Caki2 (cell line): ENCODE measurements at regions not wholly inside any gene's neighbourhood (a gene's known extent, or its start where the extent isn't known, plus 50 kb on each side); places are given as distances from the start of the nearest gene placed in this dataset.

Source experiments
- DNase-seq: peaks from one replicate; pipeline ENCODE4 v3.0.0-alpha.2; 2015; ENCODE audit warnings: low read depth
- in situ Hi-C: cut with HindIII; loops from 2 replicates; pipeline ENCODE4 v1.10.0; 2016; ENCODE audit warnings: low sequenced_read_pairs, low pct_unique_long_range_greater_than_20kb, mixed read lengths

DNA sequence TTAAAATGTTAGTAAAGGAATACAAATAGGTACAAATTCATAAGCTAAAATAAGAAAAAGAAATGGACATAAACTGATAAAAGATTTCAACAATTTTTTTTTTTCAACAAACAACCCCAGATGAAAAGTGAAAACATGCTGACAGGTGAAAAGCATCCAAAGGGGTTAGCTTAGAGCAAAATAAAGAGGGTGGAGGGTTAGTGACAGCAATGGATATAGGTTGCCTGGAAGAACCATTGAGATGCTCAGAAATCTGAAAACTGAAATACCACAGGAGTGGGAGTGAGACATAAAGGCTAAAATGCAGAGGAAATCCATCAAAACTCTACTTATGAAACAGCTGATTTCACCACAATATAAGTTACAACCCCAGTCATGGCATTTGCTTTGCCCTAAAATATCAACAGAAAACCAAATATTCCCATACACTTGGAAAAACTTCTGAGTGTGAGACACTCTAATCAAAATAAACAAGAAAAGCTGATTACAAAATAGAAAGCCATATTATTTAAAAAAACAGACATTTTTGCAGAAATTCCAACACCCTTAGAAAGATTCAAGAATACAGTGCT is 136.3 kb upstream of the PLEKHG7 start:
- no peak for DNase-seq
- in situ Hi-C loops = no loop called here

- in situ Hi-C loops = no loop called here
- no peak for DNase-seq
These were observed 139.0 kb upstream of the PLEKHG7 start for GRCh38 chr12:92563819-92564218.

DNA sequence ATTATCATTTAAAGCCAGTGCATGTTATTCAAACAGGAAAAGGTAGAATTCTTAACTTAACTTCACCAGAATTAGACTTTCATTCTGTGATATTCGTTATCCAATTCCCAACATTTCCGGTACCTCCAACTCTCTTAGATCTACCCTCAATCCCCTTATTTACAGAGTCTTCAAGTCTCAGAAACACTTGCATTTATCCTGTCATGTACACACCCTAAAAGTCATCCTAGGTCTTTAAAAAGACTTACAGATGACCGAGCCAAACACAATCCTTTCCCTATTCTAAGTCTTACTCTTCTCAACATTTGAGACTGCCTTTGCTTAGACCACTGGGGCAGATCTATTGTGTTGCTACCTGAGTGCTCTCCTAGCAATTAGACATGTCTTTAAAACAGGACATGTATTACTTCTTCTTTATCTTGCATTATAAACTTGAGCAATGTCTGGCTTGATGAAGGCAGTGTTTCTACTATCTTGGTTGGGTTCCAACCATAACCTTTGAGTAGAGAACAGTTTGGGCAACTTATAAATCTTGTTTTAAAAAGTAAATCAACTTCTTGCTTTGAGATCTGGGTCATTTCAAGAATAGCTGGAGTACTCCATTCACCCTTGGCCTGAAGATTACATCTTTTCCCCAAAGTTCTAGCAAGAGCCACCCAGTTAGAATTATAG is 140.6 kb upstream of the PLEKHG7 start:
- in situ Hi-C loops = no loop called here
- no peak for DNase-seq

GRCh38 chr12:92561543-92561899 is 141.3 kb upstream of the PLEKHG7 start:
- peak; percentile 30 for DNase-seq
- in situ Hi-C loops = no loop called here

DNA sequence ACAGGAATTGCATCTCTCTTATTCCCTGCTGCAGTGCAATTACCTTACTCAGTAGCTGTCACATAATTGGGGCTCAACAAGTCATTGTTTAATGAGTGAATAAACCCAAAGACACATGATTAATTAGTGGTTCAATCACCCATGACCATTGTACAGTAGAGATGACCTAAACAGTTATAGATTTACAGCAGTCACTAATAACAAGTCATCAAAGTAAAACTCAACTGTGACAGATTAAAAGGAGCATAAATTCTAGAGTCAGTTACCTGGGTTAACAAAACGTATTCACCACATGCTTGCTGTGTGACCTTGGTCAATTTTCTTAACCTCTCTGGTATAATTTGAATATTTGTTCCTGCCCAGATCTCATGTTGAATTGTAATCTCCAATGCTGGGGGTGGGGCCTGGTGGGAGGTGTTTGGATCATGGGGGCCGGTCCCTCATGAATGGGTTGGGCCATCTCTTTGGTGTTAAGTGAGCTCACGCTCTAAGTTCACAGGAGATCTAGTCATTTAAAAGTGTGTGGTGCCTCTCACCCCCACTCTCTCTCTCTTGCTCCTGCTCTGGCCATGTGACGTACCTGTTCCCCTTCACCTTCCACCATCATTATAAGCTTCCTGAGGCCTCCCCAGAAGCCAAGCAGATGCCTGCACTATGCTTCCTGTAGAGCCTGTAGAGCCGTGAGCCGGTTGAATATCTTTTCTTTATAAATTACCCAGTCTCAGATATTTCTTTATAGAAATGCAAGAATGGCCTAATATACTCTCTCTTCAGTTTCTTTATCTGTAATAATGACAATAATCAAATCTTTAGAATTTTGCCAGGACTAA is 141.9 kb upstream of the PLEKHG7 start:
- in situ Hi-C loops = no loop called here
- DNase-seq = peak; percentile 89

DNA sequence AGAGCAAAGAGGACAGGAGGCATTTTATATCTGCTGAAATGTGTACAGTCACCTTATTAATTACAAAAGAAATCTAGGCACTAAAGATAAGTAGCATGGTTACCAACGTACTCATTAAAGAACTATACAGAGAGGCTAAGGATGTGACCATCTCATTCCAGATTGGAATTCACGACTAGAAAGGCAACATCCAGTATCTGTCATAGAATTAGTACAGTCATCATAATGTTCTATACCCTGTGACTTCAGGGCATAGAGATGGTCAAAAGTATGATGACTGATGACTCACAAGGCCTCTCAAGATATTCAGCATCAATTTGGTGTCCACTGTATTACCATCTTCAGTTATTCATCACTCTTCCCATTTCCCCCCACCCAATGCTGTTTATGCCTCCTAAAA is 144.0 kb upstream of the PLEKHG7 start:
- DNase-seq = peak; percentile 54
- in situ Hi-C loops = no loop called here

DNA sequence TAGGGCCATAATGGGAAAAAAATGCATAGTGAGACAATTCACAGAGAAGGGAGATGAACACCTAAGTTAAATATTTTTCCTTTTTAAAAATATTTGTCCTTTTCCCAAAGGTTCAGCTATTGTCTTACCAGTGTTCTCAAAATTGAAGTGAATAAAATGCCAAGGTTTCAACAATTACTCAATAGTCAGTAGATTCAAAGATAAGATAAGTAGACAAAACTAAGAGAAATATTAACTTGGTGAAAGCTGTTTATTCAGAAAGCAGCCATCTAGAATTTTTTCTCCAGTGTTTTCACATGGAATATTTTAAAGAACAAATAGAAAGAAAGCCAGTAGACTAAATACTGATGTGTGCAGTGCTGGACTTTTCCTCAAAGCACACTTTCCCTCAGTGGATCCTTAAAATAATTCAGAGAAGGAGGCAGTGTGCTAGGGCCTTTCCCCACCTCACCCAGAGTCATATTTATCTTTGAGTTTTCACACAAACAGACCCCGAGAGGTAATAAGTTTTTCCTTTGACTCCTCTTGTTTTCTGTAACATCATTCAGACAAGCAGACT is 144.5 kb upstream of the PLEKHG7 start:
- peak; percentile 58 for DNase-seq
- in situ Hi-C loops = no loop called here

DNA sequence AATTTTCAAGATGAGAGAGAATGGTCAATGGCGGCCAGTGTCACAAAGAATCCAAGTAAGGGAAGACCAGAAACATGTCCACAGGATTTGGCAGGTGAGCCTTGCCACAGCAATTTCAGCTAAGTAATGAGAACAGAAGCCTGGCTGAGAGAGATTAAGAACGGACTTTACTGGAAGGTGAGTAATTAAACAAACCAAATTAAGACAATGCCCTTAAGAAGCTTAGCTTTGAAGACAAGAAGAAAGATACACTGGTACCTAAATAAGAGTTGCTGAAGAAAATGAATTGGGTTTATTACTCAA is 145.4 kb upstream of the PLEKHG7 start:
- in situ Hi-C loops = no loop called here

DNA sequence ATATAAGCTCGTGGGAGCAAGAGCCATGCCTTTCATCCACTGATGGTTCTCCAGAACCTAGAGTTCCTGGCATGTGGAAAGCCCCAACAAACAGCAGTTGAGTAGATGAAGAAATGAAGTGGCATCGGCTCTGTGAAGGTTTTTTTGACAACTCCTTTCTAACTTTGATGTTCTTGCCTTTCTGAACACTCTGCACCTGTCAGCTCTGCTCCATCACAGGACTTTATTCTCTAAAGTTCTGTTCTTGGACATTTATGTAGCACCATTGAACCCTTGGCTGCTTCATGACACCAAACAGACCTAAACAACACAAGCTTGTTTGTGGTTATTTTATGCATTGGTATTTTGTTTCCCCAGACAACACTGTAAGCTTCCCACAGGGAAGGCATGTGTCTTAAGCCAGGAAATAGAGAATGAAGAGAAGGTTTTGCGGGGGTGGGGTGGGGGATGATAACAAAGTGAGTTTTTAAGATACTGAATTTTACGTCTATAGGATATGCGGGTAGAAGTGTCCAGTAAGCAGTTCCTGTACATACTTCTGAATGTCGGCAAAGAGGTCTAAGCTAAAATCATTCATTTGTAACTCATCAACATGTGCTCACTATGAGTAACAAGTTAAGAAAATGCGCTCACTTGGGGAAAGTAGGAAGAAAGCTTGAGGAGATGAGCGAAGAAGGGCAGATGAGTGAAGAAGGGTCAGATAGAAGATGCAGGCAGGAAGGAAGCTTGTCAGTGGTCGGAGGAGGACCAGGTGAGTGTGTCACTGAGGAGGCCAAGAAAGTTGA is 146.0 kb upstream of the PLEKHG7 start:
- in situ Hi-C loops = no loop called here
- no peak for DNase-seq

More for the DNA sequence above, 145.4 kb upstream of the PLEKHG7 start:
- DNase-seq = no peak

GRCh38 chr12:92556141-92556540 is 146.6 kb upstream of the PLEKHG7 start:
- in situ Hi-C loops = no loop called here
- DNase-seq = no peak

DNA sequence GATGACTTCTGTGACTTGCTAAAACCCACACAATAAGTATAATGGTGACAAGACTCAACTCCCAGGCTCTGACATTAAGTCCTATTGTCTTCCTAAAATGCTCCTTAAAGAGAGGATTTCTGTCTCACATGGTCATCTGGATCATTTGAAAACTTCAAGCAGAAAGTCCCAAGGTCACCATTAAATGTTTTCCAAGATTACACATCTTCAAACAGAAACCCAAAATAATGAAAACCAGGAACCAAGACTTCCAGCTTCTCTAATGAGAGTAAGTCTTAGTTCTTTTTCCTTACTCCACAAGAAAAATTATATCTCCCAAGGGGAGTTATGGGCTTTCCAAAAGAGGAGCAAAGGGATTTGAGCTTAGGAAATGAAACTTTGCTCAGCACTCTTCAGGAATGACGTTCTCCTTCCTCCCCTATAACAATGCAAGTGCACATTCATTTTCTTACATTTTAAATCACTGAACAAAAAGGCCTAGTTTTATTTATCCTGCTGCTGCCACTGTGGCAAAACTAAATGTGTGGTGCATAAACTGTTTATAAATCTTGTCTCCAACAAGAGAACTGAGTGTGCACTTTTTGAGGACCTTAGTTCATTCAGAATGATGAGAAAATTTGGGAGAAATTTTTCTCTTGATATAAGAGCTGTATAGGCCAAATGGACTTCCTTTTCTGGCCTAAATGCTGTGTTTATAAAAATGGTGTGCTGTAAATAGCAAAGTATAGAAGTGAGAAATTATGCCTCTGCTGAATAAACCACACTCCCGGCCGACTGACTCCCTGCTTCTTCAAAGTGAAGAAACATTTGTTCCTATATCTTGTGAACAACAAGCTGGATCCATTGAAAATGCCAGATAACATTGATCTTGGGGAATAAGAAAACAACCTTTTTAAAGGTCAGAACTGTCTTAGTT is 148.4 kb upstream of the PLEKHG7 start:
- in situ Hi-C loops = no loop called here
- no peak for DNase-seq

- peak; percentile 75 for DNase-seq
- in situ Hi-C loops = no loop called here
These were observed 149.4 kb upstream of the PLEKHG7 start for GRCh38 chr12:92553389-92553788.

DNA sequence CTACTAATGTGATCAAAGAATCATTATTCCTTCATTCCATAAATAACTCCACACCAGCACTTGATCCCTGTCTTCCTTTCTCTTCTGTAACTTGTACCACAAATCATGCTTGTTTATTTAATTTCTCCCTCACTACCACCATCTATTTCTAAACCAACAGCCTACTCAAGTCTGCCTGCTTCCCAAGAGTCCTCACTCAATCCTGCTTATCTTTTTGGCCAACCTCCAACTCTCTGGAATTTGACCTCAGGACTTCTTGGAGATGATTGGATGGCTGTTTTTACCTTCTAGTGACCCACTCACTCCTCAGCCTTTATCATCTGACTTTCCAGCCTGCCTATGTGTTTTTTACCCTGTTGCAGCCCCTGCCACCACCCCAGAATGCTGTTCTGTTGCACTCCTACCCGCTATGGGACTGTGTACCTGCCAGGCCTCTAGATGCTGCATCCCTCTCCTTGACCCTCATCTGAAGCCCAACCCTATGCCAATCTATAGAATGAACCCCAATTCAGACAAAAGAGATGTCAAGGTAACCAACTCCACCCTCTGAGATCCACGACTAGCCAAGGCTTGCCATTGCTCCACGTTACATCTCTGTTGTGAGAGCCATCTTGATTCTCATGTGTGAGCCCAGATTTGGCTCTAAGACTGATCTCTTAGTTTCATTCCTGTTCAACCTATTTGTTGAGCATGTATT is 150.2 kb upstream of the PLEKHG7 start:
- DNase-seq = peak; percentile 96
- in situ Hi-C loops = no loop called here

GRCh38 chr12:92551853-92552397 is 150.9 kb upstream of the PLEKHG7 start:
- in situ Hi-C loops = no loop called here
- peak; percentile 96 for DNase-seq

GRCh38 chr12:92551210-92551609 is 151.6 kb upstream of the PLEKHG7 start:
- no peak for DNase-seq
- in situ Hi-C loops = no loop called here

DNA sequence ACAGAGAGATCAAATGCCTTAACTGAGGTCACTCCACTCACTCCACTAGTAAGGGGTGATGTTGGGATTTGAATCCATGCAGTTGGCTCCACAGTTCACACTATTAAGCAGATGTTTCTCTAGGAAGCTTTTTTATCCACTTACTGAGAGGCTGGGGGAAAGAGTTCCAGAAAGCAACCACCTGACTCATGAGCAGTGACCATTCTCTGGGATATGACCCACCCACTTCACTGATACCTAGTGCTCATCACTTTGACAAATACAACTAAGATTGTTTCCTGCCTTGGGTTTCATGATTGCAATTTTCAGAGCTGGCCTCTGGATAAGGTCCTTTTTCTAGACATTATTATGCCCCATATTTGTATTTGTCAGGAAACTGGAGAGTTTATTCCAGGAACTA is 152.1 kb upstream of the PLEKHG7 start:
- DNase-seq = no peak
- in situ Hi-C loops = no loop called here

GRCh38 chr12:92550254-92550653 is 152.5 kb upstream of the PLEKHG7 start:
- in situ Hi-C loops = no loop called here

More at GRCh38 chr12:92550254-92550653, 152.5 kb upstream of the PLEKHG7 start:
- DNase-seq = no peak
